ENCODE measurements at regions not wholly inside any gene's neighbourhood (a gene's known extent, or its start where the extent isn't known, plus 50 kb on each side); places are given as distances from the start of the nearest gene placed in this dataset.

DNA sequence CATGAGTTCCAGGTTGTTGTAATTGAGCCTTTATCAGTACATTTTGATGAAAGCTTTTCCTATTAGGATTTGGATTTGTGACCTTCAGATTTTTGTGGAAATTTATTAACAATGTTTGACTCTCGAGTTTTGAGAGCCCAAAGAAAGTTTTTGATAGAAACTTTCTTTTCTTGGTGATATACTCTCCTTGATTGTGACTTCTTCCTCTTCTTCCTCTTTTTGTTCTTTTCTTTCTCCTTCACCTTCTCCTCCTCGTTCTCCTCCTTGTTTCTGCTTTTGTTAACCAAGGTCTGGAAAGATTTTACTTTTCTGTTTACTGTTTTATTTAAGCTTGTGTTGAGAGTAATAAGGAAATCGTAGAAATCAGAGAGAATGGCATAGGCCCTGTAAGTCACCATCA is 182.4 kb downstream of the TRIM27 start:
- no peak for DNase-seq

DNA sequence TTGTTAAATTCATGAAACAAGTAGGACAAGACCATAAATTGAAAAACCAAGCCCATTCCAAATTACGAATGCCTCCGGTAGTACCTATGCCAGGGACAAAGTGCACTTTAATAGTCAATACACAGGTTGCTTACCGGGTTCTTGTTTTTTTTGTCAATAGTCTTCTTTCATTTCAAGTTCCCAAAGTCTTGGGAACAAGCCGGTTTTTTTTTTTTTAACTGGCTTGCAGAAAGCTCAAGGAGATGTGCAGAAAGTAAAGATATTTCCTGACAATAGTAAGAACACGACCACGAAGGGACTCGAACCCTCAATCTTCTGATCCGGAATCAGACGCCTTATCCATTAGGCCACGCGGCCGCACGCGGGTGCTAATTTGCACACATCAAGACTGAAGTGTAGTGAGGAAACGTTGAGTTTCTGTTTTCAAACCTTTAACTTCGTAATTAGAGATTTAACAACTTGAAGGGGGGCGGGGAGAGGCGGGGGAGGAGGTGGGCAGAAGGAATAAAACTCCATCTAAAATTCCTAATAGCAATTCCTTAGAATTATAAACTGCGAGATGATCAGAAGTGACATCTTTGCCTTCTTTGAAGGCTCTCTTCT is 181.0 kb downstream of the TRIM27 start:
- no peak for DNase-seq

DNA sequence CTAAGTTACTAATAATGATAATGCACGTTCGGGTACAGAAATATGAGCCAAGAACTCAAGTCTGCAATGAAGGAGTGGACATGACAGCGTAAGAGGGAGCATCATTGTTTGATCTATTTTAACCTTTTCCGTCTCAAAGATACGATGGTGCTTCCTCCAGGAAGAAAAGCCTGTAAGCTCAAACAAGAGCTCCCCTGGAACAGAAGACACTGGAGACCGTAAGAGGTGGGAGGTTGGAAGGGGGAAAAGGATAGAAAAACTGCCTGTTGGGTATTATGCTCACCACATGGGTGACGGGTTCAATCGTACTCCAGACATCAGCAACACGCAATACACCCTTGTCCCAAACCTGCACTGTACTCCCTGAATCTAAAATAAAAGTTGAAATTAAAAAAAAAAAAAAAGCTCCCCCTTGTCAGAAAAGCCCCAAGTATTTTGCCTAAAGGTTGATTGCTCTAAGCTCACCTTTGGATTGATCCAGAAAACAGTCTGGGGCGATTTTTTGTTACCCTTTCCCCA is 180.5 kb downstream of the TRIM27 start:
- DNase-seq: no peak

DNA sequence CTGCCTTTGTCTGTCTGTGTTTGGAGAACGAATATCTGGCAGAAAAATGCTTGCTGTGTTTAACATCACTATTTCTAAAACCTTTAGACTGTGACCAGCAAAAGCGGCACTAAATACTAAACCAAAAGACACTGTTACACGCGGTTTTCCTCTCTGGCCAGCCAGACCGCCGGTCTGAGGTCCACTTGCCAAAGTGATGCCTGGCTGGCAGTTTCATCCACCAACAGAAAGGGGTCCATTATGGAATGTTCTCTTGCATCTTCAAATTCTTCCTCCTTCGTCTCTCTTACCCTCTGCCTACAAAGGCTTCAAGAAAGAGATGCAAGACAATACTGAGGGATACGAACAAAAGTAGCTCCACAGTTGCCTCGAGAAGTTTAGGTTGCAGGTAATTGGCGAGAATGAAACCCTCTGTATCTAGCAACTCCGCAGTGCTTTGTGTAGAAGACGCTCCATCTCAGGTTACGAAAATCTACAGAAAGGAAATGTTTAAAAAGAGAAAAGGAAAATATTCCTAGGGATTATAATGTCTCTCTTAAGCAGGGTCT is 176.6 kb downstream of the TRIM27 start:
- no peak for DNase-seq

DNA sequence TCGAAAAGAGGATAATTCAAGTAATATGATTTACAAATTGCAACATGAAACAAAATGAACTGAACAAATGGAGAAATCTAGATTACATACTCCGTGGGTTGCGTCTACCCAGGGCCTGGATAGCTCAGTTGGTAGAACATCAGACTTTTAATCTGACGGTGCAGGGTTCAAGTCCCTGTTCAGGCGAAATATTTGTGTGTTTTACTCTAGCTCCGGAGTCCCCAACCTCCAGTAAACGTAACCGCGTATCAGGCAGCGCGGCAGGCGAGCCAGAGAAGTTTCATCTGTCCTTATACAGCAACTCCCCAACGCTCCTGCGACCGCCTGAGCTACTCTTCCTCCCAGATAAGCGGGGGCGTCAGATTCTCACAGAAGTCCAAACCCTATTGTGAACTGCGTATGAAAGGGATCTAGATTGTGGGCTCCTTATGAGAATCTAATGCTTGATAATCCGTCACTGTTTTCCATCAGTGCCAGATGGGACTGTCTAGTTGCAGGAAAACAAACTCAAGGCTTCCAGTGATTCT is 176.1 kb downstream of the TRIM27 start:
- no peak for DNase-seq

DNA sequence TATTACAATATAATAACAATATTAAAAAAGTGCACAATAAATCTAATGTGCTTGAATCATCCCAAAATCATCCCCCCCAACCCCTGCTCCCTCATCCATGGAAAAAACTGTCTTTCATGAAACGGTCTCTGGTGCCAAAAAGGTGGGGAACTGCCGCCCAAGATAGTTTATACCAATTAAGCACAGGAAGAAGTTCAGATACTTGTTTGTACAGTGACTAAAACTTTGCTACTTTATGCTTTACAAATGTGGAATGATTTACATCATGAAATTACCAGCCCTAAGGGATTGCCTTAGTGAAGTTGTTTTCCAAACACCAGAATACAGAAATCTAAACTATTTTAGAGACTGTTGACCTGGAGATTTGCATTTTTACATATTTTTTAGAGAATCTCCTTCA is 175.6 kb downstream of the TRIM27 start:
- DNase-seq: no peak

DNA sequence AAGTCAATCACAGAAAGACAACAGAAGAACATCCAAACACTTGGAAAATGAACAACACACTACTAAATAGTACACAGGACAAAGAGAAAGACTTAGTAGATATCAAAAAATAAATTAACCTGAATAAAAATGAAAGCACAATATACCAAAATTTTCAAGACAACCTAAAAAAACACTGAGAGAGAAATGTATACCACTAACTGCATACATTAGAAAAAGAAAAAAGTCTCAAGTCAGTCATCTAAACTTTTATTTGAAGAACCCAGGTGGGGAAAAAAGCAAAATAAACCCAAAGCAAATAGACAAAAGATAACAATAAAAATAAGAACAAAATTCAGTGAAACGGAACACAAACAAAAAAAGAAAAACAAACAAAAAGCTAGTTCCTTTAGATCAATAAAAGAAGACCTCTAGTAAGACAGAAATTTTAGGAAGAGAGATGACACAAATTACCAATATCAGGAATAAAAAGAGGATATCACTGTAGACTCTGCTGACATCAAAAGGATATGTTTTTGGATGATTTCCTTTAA is 172.8 kb downstream of the TRIM27 start:
- no peak for DNase-seq

DNA sequence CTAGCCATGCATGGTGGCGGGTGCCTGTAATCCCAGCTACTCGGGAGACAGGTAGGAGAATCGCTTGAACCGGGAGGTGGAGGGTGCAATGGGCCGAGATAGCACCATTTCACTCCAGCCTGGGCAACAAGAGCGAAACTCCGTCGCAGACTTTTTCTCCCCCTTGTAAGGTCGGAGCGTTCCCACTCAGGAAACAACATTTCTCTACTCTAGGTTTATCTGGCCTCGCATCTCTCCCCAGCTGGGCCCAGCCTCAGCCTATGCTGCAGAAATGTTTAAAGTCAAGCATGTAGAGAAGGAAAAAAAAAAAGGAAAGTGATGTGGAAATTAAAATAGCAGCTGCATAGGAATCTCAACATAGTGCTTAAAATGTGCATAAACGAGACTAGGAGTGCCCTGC is 172.3 kb downstream of the TRIM27 start:
- no peak for DNase-seq

DNA sequence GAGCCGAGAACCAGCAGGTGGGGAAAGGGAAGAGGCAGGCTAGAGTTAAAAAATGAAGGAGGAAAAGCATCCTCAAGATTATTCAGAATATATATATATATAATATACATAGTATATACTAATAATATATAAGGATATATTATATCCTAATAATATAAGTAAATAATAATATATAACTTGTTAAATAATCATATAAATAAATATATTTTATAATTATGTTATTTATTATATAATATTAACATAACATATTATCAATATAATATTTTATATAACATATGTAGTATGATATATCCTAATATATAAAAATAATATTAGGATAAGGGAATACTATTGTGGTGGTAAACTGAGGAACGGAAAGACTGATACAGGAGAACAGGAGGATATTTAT is 171.8 kb downstream of the TRIM27 start:
- DNase-seq: no peak

DNA sequence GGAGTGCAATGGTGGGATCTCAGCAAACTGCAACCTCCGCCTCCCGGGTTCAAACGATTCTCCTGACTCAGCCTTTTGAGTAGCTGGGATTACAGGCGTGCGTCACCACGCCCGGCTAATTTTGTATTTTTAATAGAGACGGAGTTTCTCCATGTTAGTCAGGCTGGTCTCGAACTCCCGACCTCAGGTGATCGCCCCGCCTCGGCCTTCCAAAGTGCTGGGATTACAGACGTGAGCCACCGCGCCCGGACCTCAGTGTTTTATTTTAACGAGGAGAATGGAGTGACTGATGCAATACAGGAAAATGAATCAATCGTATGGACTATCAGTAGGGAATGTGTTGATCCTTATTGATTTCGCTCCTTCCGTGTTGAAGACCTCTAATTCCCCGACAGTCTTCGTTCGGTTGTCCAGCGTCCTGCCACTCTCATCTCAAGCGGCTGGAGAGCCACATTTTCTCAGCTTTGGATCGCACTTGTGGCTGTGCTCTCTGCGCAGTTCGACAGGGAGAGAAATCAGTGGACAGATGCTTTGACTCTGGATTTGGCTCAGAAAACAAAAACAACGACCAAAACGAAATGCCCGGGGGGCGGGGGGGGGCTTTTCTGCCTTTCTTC is 166.2 kb downstream of the TRIM27 start:
- no peak for DNase-seq

DNA sequence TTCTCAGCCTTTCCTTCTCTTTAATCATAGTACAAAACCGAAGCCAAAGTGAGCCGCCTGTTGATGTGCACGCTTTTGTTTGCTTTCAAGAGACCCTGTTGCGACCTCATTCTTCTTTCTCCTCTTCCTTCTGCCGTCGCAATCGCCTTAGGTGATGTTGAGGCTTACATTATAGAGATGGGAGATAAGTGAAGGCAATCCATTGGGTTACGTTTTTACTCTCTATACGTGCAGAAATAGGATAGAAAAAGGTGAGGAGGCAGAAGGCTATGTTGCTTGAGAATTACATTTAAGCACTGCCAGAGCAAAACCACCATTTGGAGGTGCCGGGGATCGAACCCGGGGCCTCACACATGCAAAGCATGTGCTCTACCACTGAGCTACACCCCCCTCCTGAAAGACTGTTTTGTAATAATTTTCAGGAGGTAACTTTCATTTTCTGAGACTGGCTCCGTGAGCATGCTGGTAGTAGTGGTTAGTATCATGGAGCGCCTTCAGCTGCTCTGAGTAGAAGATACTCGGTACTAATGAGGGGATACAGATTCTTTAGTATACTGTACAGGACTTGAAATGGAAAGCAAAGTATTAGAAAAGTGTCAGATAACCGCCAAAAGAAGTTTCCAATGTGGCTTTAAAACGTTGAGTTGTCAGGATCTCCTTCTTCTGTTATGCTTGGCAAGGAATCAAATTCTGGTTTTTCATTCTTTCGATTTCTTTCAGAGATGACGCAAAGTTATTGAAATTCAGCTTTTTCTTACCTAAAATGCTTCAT is 165.6 kb downstream of the TRIM27 start:
- no peak for DNase-seq

DNA sequence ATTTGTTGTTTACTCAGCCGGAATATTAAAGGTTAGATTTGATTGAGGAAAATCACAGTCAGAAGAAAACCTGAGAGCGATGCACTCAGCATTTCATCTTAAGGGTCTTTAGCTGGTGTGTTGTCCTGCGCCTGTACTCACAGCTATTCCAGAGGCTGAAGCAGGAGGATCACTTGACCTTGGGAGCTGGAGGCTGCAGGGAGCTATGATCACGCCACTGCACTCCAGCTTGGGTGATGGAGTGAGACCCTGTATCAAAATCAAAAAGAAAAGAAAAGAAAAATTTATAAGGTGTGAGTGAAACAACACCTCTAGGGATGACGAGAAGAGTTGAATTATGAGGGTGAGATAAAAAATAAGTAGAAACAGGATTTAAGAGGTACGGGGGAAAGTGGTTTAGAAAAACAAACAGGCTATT is 165.0 kb downstream of the TRIM27 start:
- DNase-seq: no peak

DNA sequence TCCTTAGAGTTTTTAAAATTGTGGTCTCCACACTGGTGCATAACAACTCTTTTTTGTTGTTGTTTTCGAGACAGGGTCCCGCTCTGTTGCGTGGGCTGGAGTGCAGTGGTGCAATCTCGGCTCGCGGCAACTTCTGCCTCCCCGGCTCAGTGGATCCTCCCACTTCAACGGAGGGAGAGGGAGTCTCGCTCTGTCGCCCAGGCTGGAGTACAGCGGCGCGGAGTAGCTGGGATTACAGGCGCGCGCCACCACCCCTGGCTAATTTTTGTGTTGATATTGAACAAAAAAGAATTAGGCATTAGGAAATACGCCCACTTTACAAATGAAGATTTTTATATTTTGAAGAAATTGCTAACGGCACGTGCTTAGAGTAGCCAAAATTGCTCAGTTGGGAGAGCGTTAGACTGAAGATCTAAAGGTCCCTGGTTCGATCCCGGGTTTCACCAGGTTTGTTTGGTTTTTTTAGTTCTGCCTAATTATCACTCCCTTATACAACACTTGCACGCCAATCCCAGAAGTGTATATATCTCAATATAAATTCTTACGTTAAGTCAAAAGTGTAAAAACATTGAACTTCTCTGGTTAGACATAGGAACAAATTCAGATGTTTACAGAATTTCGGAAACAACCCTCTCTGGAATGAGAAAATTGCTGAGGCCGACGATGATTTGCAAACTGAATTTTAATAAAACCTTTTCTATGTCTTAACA is 159.6 kb downstream of the TRIM27 start:
- no peak for DNase-seq

DNA sequence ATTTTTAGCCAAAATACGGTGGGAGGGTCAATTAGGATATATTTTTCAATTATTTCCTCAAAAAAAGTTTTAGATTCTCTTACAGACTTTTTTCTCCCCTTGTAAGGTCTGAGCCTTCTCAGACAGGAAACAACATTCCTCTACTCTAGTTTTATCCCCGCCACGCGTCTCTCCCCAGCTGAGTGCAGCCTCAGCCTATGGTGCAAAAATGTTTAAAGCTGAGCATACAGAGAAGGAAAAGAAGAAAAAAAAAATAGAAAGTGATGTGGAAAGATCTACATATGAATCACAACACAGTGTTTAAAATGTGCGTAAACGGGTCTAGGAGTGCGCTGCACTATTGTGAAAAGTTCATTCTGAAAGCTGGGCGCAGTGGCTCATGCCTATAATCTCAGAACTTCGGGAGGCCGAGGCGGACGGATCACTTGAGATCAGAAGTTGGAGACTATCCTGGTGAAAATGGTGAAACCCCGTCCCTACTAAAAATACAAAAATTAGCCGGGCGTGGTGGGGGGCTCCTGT is 159.0 kb downstream of the TRIM27 start:
- no peak for DNase-seq

DNA sequence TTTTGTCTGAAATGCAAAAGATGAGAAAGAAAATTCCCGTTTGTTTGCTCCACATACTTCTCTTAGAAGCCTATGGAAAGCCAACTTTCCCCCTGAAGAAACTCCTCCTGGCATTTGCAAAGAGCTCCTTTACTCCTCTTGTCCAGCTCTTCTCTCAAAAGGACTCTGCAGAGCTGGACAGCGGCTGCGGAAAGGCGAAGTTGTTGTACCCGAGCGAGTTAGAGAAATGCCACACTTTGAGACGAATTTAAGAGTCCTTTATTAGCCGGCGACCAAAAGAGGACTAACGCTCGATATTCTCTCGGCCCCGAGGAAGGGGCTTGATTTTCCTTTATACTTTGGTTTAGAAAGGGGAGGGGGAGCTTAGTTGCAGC is 157.8 kb downstream of the TRIM27 start:
- no peak for DNase-seq

DNA sequence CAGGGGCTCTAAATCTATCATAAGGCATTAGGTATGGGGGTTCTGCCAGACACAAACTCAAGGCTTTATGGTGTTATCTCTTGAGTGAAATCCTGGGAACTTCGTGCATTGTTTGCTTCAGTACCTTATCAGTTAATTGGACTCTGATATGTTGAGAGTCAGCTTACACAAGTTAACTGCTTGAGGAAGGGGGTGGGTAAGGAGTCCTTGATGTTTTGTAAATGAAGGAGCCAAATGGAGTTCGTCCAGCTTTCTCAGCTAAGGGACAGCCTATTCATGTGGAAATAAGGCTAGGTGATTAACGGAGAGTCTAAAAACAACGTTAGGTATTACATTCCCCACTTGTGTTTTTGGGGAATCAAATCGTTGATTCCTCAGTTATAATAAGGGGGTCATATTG is 157.4 kb downstream of the TRIM27 start:
- DNase-seq: no peak

DNA sequence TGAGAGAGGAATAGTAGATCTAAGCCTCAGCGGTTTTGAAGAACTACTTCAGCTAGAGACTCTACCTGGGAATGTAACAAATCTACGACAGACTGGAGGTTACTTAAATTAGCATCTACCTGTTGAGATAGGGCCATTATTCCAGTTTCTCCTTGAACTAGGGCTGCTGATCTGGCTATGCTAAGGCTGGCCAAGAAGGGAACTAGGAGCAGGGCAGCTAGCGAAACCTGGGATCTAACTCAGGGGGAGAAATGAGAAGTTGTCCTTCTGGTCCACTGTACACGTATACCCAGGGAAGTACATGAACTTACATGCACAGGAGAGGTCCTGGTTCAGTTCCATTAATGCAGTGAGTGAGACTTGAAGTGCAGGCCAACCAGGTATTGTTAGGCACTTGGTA is 156.7 kb downstream of the TRIM27 start:
- no peak for DNase-seq

DNA sequence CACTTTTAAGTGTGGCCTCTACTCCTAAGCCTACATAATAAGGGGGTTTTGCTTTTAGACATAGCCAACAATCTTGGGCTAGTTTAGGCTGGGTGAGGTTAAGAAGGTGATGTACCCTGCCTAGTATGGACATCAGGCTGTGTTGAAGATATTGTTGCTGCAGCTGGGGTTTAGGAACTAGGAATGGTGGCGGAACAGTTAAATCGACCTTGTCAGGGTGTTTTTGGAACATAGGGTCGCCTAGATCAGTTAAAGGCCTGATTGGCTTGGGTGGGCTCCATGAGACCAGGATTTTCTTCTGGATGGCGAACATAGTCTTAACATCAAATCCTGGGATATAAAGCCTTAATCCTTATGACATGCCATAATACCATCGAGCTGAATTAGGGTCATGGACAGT is 156.1 kb downstream of the TRIM27 start:
- DNase-seq: no peak

DNA sequence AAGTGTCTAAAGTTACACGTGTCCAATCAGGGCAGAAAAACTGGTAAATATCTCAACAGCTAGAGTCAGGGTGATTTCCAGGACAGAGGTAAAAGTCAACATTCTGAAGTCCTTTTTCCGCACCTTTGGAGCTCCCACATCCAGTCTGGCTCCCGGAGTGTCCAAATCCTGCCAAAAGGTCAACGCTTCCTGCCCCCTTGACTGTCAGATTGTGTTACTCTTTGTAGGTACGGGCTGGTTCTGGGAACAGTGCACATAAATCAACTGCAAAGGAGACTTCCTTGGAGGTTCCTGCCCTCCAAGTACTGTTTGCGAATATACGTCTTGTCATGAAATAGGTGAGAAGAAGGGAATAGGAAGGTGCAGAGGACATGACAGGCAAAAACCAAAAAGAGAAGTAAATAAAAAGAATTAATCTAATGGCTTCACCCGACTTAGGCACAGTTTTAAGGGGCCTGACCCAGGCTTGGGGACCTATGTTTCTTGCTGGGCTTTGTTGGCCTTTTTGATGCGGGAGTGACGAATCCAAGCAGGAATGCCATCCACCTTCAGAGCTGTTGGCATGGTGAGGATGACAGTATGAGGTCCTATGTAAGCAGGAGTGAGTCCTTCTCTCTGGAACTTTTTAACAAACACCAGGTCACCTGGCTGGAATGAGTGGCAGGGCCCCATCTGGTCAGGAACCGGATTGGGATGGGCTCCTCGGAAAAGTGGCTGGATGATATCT is 155.4 kb downstream of the TRIM27 start:
- DNase-seq: no peak

DNA sequence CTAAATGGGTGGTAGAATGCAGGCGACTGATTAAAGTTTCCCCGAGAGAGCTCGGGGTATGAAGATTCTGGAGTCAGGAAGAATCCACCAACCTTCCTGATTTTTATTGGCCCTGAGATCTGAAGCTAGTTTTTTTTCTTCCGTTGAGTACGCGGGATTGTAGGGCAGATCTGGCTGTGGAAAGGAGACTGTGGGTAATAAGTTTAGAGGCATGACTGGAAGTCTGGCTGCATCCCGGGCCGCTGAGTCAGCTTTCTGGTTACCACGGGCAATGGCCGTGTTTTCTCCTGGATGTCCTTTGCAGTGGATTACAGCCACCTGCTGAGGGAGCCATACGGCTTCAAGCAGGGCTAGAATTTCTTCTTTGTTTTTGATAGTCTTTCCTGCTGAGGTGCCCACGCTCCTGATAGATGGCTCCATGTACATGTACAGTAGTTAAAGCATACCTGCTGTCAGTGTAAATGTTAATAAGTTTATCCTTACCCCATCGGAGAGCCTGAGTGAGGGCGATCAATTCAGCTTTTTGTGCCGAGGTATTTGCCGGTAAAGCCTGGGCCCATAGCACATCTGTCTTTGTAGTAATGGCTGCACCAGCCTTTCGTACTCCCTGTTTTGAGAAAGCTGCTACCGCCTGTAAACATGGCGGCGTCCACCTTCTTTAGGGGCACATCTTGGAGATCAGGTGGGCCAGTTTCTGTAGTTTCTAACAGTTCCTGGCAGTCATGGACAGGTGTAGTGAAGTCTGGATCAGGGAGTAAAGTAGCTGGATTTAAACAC is 154.0 kb downstream of the TRIM27 start:
- no peak for DNase-seq

DNA sequence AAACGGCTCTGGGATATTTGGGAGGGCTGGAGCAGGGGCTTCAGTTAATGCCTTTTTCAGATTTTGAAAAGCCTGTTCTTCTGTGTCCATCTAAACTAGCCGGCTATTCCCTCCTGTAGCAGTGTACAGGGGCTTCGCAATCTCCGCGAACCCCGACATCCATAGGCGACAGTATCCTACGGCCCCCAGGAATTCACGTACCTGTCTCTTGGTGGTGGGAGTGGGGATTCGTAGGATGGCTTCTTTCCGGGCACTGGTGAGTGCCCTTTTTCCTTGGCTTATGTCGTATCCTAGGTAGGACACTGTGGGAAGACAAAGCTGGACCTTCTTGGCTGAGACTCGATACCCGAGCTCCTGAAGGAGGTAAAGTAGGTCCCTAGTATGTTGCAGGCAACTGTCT is 153.1 kb downstream of the TRIM27 start:
- no peak for DNase-seq
